ENCODE measurements at regions not wholly inside any gene's neighbourhood (a gene's known extent, or its start where the extent isn't known, plus 50 kb on each side); places are given as distances from the start of the nearest gene placed in this dataset.
"Not testable (repeated sequence)": the region's sequence is repeated elsewhere in the genome, so short reads cannot be mapped to it uniquely, and the experiment has no call there.

DNA sequence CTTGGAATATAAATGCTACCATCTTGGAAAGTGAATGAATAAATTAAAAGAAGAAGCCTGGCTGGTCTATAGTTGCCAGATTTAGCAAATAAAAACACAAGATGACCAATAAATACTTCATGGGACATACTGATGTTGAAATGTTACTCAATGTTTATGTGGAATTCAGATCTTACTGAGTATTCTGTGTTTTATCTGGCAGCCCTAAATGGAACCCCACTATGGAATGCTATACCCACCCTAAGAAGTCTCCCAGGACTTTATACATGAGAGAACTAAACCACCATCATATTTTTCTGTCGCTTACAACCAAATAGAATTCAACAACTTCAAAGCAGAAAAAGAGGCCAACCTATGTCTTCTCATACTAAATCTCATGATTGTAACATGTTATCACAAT is 177.6 kb upstream of the HMCN1 start:
- Histone ChIP-seq H3K4me1 (ENCODE audit: insufficient read depth, low read length) (peaks cover 24% of the 10 kb centered on the region), H3K4me3 (ENCODE audit: low read length) (no peak overlapping the region), H3K27me3 (ENCODE audit: insufficient read depth, low read length) (no peaks in the 10 kb centered on the region), H3K9me3 (ENCODE audit: low read depth, low read length) (no peaks in the 10 kb centered on the region)

GRCh38 chr1:185555743-185556142 is 178.4 kb upstream of the HMCN1 start:
- H3K4me1 ChIP-seq (ENCODE audit: insufficient read depth, low read length): peaks cover 22% of the 10 kb centered on the region
- H3K4me3 ChIP-seq (ENCODE audit: low read length): no peak overlapping the region
- no peaks in the 10 kb centered on the region for H3K9me3 ChIP-seq (ENCODE audit: low read depth, low read length)
- no peaks in the 10 kb centered on the region for H3K27me3 ChIP-seq (ENCODE audit: insufficient read depth, low read length)

DNA sequence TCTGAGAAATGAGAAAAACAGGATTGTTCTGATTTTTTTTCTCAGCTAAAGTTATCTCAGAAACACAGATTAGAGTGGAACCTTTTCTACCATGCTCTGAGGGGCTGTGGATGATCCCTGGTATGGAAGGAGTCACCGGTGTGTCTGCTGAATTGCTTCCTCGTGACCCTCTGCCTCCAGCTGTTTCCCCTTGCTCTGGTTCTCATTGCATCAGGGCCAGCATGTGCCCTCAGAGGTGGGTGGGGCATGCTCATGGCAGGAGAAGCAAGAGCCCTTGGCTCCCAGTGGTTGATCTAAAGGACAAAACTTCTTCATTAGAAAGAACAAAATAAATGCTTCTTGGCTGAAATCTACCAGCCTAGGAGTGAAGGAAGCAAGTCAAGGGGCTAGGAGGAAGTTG is 183.2 kb upstream of the HMCN1 start:
- Histone ChIP-seq H3K27me3 (ENCODE audit: insufficient read depth, low read length) (no peaks in the 10 kb centered on the region), H3K9me3 (ENCODE audit: low read depth, low read length) (no peaks in the 10 kb centered on the region), H3K4me3 (ENCODE audit: low read length) (no peak overlapping the region), H3K4me1 (ENCODE audit: insufficient read depth, low read length) (peaks cover 7% of the 10 kb centered on the region)

DNA sequence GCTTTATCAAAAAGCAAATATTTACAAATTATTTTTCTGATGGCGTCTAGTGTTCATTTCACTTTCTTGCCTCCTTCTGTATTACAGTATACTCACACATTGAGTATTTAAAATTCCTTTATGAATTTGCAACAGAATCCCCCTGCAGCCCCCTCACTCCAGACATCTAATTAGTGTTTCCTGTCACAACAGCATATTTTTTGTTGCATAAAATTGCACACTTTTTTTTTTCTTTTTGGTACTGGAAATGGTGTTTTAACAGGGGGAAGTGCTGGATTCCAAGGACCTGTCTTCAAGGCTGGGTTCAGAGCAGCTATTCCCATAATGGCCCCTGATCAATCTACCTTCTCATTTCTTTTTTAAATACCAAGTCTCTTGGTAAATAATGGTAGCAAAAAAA is 184.3 kb upstream of the HMCN1 start:
- Histone ChIP-seq H3K4me1 (ENCODE audit: insufficient read depth, low read length) (peaks cover 9% of the 10 kb centered on the region), H3K27me3 (ENCODE audit: insufficient read depth, low read length) (no peaks in the 10 kb centered on the region), H3K9me3 (ENCODE audit: low read depth, low read length) (no peaks in the 10 kb centered on the region), H3K4me3 (ENCODE audit: low read length) (no peak overlapping the region)

DNA sequence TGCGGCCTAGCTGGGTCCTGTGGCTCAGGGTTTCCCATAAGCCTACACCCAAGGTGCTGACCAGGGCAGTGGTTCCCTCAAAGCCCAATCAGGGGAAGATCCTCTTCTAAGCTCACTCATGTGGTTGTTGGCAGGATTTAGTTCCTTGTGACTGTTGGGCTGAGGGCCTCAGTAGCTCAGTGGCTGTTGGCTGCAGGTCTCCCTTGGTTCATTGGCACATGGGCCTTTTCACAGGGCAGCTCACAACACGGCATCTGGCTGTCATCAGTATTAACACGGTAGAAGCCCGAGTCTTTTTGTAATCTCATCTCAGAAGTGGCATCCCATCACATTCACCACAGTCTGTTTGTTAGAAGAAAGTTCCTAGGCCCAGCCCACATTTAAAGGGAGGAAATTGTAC is 188.2 kb upstream of the HMCN1 start:
- Histone ChIP-seq H3K27me3 (ENCODE audit: insufficient read depth, low read length) (no peaks in the 10 kb centered on the region), H3K9me3 (ENCODE audit: low read depth, low read length) (no peaks in the 10 kb centered on the region), H3K4me1 (ENCODE audit: insufficient read depth, low read length) (peaks cover 5% of the 10 kb centered on the region), H3K4me3 (ENCODE audit: low read length) (no peak overlapping the region)

DNA sequence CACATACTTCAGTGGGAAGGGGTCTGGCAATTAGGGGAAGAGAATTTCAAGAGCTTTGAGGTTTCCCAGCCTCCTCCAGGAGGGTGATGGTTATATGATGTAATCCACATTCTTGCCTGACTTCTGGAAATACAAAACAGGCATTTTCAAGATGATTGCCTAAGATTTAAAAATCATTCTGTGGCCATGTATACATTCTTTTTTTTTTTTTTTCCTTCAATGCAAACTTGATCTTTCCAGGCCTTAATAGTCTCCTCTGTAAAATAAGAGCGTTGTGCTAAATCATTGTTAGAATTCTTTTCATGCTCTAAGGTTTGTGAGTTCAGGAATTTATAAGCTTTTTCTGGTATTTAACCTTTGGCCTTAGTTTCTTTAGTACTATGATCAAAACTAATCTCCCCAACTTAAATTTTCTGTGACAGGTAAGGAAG is 192.3 kb upstream of the HMCN1 start:
- H3K9me3 ChIP-seq (ENCODE audit: low read depth, low read length): no peaks in the 10 kb centered on the region
- H3K27me3 ChIP-seq (ENCODE audit: insufficient read depth, low read length): no peaks in the 10 kb centered on the region
- H3K4me3 ChIP-seq (ENCODE audit: low read length): no peak overlapping the region
- H3K4me1 ChIP-seq (ENCODE audit: insufficient read depth, low read length): peaks cover 4% of the 10 kb centered on the region

DNA sequence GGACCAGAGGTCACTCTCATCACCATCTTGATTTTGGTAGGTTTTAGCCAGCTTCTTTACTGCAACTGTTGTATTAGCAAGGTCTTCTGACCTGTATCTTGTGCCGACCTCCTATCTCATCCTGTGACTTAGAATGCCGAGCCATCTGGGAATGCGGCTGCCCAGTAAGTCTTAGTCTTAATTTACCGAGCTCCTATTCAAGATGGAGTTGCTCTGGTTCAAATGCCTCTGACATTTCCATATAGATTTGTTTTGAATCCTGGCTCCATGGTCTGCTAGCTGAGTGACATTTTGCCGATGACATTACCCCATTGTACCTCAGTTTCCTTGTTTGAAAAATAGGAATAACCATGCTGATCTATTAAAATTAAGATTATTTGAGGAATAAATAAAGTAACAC is 193.9 kb upstream of the HMCN1 start:
- Histone ChIP-seq H3K27me3 (ENCODE audit: insufficient read depth, low read length) (no peaks in the 10 kb centered on the region), H3K4me1 (ENCODE audit: insufficient read depth, low read length) (peaks cover 4% of the 10 kb centered on the region), H3K9me3 (ENCODE audit: low read depth, low read length) (no peaks in the 10 kb centered on the region), H3K4me3 (ENCODE audit: low read length) (no peak overlapping the region)

GRCh38 chr1:185539277-185539943 is 194.8 kb upstream of the HMCN1 start:
- Histone ChIP-seq H3K4me3 (ENCODE audit: low read length) (no peak overlapping the region), H3K4me1 (ENCODE audit: insufficient read depth, low read length) (peaks cover 10% of the 10 kb centered on the region), H3K9me3 (ENCODE audit: low read depth, low read length) (no peaks in the 10 kb centered on the region), H3K27me3 (ENCODE audit: insufficient read depth, low read length) (no peaks in the 10 kb centered on the region)

GRCh38 chr1:185538309-185538898 is 195.8 kb upstream of the HMCN1 start:
- not testable (repeated sequence) for H3K27me3 ChIP-seq (ENCODE audit: insufficient read depth, low read length)
- H3K4me1 ChIP-seq (ENCODE audit: insufficient read depth, low read length): peaks cover 18% of the 10 kb centered on the region

GRCh38 chr1:185537596-185537995 is 196.6 kb upstream of the HMCN1 start:
- H3K27me3 ChIP-seq (ENCODE audit: insufficient read depth, low read length): no peaks in the 10 kb centered on the region
- no peaks in the 10 kb centered on the region for H3K9me3 ChIP-seq (ENCODE audit: low read depth, low read length)
- H3K4me3 ChIP-seq (ENCODE audit: low read length): no peak overlapping the region
- peaks cover 18% of the 10 kb centered on the region for H3K4me1 ChIP-seq (ENCODE audit: insufficient read depth, low read length)

More at GRCh38 chr1:185538309-185538898, 195.8 kb upstream of the HMCN1 start:
- not testable (repeated sequence) for H3K9me3 ChIP-seq (ENCODE audit: low read depth, low read length); H3K4me3 ChIP-seq (ENCODE audit: low read length)

DNA sequence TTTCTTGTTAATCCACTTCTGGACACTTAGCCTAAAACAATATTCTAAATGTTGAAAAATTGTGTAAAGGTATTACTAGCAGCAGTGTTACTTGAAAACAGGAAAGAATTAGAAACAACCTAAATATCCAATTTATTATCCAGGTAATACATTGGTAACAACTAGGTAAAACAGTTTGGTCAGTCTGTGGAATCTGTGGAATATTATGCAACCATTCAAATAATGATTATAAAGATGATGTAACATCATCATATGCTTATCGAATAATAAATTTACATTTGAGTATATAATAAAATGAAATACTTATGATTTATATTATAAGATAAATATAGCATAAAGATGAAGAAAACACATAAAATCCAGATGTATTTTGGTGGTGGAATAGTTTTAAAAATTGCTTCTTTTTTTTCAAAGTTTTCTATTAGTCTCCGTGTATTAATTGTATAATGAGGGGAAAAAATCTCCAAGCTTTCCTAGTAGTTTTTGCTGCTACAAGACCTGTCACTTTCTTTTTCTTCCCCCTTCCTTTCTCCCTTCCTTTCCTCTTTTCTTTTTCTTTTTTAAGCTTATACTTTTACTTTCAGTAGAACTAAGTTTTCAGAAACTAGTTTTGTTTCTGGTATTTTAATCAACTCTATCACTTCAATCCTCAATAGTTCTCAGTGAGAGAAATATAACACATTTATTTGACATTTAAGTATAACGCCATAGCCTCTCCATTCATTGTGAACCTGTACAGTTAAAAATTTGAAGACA is 197.8 kb upstream of the HMCN1 start:
- no peak overlapping the region for H3K4me3 ChIP-seq (ENCODE audit: low read length)
- H3K9me3 ChIP-seq (ENCODE audit: low read depth, low read length): no peaks in the 10 kb centered on the region
- H3K4me1 ChIP-seq (ENCODE audit: insufficient read depth, low read length): peaks cover 18% of the 10 kb centered on the region
- H3K27me3 ChIP-seq (ENCODE audit: insufficient read depth, low read length): no peaks in the 10 kb centered on the region

- H3K9me3 ChIP-seq (ENCODE audit: low read depth, low read length): no peaks in the 10 kb centered on the region
- no peaks in the 10 kb centered on the region for H3K27me3 ChIP-seq (ENCODE audit: insufficient read depth, low read length)
- H3K4me1 ChIP-seq (ENCODE audit: insufficient read depth, low read length): peaks cover 18% of the 10 kb centered on the region
- H3K4me3 ChIP-seq (ENCODE audit: low read length): no peak overlapping the region
These were observed 198.6 kb upstream of the HMCN1 start for GRCh38 chr1:185535621-185536020.

DNA sequence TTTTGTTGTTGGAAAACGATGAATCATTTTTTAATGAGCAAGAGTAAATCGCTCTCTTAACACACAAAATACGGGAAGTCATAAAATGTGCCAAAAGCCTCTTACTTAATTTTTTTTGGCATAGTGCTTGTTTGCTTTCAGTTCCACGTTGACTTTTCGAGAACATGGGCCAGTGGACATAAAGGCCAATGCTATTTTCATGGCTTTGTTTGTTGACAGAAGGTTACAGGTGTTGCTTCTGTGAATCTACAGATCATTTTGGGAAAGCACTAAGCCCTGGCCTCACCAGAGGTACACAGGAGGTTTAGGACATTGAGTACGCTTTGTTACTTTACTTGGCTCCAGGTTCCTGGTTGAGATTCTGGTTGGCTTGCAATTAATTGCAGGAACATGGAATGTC is 199.4 kb upstream of the HMCN1 start:
- no peaks in the 10 kb centered on the region for H3K27me3 ChIP-seq (ENCODE audit: insufficient read depth, low read length)
- H3K4me1 ChIP-seq (ENCODE audit: insufficient read depth, low read length): peaks cover 18% of the 10 kb centered on the region
- H3K4me3 ChIP-seq (ENCODE audit: low read length): no peak overlapping the region
- H3K9me3 ChIP-seq (ENCODE audit: low read depth, low read length): no peaks in the 10 kb centered on the region

DNA sequence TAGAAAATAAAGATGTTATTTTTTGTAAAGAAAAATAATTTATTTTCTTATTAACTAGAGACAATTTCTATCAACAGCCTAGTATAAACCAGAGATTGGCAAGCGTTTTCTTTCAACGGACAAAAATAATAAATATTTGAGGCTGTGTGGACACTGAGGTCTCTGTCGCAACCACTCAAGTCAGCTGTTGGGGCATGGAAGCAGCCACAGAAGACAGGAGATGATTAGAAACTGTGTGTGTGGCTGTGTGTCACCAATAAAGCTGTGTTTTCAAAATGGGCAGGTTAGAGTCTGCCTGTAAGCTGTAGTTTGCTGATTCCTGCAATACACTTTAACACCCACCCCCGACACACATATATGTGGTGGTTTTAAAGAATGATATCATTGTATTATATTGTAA is 200.6 kb upstream of the HMCN1 start:
- Histone ChIP-seq H3K4me1 (ENCODE audit: insufficient read depth, low read length) (peaks cover 18% of the 10 kb centered on the region), H3K27me3 (ENCODE audit: insufficient read depth, low read length) (no peaks in the 10 kb centered on the region), H3K9me3 (ENCODE audit: low read depth, low read length) (no peaks in the 10 kb centered on the region), H3K4me3 (ENCODE audit: low read length) (no peak overlapping the region)

- Histone ChIP-seq H3K27me3 (ENCODE audit: insufficient read depth, low read length) (no peaks in the 10 kb centered on the region), H3K9me3 (ENCODE audit: low read depth, low read length) (no peaks in the 10 kb centered on the region), H3K4me3 (ENCODE audit: low read length) (no peak overlapping the region), H3K4me1 (ENCODE audit: insufficient read depth, low read length) (peaks cover 18% of the 10 kb centered on the region)
These were observed 201.3 kb upstream of the HMCN1 start for GRCh38 chr1:185532856-185533255.

All from mononuclear cell (primary cell).